VCaP (cell line): ENCODE measurements at regions not wholly inside any gene's neighbourhood (a gene's known extent, or its start where the extent isn't known, plus 50 kb on each side); places are given as distances from the start of the nearest gene placed in this dataset.

Experiments used
- H3K27ac ChIP-seq: fragments of 450-650 bp; 2 replicates; pipeline ENCODE4 v1.5.1; 2017
- TF ChIP-seq, protein P1 (sequence below): fragments of 450-650 bp; conservative IDR thresholded peaks from 2 replicates; pipeline ENCODE4 v1.5.1; 2017; ENCODE audit warnings: mild to moderate bottlenecking, moderate library complexity

DNA sequence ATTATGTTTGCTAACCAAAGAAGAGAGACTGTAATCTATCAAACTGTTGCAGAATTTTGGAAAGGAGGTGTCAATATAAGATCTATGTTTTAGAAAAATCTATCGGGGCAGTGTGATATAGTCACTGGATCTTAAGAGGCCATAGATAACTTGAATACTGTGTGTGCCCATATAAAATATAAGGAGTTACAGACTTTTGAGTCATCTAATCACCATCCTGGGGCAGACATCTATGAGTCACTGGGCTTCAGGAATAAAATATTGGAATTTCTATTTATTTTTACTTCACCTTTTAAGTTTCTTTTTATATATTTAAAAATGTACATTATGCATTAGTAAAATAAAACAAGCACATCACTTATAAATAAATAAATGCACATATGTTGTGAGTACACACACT, 509.3 kb upstream of the MAN1A1 start:
- H3K27ac ChIP-seq: no peak overlapping the region
- TF ChIP-seq, protein P1, sequence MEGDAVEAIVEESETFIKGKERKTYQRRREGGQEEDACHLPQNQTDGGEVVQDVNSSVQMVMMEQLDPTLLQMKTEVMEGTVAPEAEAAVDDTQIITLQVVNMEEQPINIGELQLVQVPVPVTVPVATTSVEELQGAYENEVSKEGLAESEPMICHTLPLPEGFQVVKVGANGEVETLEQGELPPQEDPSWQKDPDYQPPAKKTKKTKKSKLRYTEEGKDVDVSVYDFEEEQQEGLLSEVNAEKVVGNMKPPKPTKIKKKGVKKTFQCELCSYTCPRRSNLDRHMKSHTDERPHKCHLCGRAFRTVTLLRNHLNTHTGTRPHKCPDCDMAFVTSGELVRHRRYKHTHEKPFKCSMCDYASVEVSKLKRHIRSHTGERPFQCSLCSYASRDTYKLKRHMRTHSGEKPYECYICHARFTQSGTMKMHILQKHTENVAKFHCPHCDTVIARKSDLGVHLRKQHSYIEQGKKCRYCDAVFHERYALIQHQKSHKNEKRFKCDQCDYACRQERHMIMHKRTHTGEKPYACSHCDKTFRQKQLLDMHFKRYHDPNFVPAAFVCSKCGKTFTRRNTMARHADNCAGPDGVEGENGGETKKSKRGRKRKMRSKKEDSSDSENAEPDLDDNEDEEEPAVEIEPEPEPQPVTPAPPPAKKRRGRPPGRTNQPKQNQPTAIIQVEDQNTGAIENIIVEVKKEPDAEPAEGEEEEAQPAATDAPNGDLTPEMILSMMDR: no peak

DNA sequence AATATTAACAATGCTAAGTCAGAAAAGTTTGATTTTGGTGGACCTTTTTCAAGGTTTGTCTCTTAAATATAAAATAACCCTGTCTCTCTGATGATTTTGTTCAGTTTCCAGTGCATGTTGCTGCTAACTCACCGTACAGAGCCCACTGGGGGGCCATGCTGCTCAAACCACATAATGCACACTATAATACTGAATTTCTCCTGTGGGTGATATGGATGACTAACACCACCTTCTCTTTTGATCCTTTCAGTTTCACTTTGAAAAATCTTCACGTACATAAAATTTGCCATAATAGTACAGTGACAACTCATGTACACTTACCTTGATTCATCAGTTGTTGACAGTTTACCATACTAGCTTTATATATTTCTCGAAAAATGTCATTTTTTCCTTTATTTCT, 506.6 kb upstream of the MAN1A1 start:
- no peak overlapping the region for H3K27ac ChIP-seq
- TF ChIP-seq, protein P1: no peak

DNA sequence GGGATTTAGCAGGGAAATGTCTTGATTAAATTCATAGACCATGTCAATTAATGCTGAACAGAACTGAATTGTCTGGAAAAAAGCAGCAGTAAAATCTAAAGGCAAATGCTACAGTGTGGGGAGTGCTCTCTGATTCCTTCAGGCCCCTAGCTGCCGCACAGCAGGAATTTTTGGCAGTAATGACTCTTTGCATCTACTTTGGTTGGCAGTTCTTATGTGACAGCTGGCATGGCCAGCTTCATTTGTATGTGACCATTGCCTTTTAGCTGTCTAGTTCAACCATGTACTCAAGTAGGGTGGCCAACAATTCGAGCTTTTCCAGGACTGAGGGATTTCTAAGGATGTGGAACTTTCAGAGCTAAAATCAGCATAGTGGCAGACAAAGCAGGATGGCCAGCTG, 499.1 kb upstream of the MAN1A1 start:
- no peak overlapping the region for H3K27ac ChIP-seq
- TF ChIP-seq, protein P1: no peak

DNA sequence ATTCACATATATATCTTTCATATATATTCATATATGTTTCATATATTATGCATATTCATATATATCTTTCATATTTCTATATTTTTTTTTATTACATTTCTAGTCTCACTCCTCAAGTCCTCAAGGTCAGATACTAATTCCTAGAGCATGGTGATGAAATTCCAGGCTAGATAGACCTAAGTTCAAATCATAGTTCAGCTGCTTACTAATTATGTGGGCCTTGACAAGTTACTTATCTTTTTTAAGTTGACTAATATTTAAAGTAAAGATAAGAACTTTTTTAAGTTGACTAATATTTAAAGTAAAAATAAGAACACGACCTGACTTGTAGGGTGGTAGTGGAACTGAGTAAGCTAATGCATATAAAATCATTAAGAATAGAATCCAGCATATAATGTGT, 495.6 kb upstream of the MAN1A1 start:
- TF ChIP-seq, protein P1: no peak
- H3K27ac ChIP-seq: no peak overlapping the region

DNA sequence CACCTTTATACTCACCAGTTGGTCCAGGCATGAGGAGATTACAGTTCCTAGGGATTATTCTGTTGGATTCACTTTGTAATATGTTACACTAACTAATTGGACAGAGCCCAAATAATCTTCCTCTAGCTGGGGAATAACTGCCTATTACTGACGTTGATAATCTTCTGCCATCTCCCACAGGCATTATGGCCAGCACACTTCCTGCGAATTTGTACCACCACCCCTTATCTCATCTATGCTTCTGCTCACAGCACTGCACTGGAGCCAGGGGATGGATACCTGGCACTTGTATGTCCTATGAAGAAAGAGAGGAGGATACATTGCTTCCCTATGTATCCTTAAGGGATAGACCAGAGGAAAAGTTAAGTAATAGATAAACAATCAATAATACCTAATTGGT, 494.8 kb upstream of the MAN1A1 start:
- H3K27ac ChIP-seq: no peak overlapping the region
- TF ChIP-seq, protein P1: no peak

DNA sequence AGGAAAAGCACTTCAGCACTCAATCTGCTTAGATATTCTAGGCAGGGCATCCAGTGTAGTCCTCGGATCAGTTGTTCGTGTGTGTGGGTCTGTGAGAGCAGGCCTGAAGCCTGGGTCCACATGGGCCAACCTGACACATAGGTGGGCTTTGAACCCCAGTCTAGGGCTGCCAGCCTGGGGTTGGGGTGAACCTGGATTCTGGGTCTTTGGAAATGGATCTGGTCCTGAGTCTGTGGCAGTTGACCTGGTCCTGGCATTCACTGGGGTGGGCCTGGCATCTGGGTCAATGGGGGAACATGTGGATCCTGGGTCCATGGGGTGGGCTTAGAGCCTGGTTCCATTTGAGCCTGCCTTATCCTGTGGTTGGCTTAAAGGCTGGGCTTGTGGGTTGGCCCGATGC, 492.6 kb upstream of the MAN1A1 start:
- TF ChIP-seq, protein P1: no peak
- H3K27ac ChIP-seq: no peak overlapping the region

DNA sequence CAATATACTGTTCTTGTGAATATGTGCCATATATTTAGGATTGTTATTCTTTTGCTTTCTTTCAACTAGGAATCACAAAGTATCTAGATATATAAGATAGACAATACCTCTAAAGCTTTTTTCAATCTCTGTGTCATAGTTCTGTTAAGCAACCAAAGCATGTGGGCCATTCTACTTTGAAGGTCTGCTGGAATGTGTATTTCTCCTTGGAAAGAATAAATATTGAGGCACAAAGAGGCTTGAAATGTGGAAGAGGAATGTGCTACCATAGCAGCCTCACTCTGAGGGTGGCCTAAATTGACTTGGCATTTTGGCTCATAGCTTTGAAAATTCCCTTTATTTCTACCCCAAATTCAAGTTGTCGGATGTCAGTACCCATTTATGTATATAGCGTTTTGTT, 488.5 kb upstream of the MAN1A1 start:
- no peak overlapping the region for H3K27ac ChIP-seq
- TF ChIP-seq, protein P1: no peak

DNA sequence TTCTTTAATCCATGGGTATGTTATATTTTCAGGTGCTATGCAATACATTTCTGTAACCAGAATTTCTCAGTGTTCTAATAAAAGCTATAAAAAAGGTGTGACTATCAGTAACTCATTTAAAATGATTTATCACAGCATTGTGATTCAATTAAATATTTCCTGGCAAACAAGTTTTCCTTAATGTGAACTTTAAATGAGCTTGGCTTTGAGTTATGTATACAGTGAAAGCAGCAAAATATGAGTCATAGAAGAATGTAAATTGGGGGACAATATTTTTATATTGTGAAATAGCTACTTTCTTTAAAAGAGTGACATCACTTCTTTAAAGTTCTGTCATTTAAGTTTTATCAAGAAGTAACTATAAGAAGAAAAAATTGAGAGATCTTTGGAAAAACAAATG, 484.9 kb upstream of the MAN1A1 start:
- no peak overlapping the region for H3K27ac ChIP-seq
- TF ChIP-seq, protein P1: no peak
